Trophoblast cell (in vitro differentiated cells and primary cell): ENCODE measurements at regions not wholly inside any gene's neighbourhood (a gene's known extent, or its start where the extent isn't known, plus 50 kb on each side); places are given as distances from the start of the nearest gene placed in this dataset.

Experiments
- DNase-seq, 2 donors: peaks; one replicate each; pipeline ENCODE4 v3.0.0-alpha.2; 2016
- H2AFZ ChIP-seq: 2 replicates; pipeline ENCODE4 v1.6.1; 2013; ENCODE audit warnings: low read length, moderate library complexity, mild to moderate bottlenecking; ENCODE audit not compliant: insufficient read depth, poor library complexity
- H2AK5ac ChIP-seq: 2 replicates; pipeline ENCODE4 v1.6.1; 2013; ENCODE audit warnings: mild to moderate bottlenecking, low read length
- H2BK120ac ChIP-seq: 2 replicates; pipeline ENCODE4 v1.6.1; 2013; ENCODE audit warnings: low read length, mild to moderate bottlenecking, moderate library complexity; ENCODE audit not compliant: insufficient read depth, poor library complexity
- H2BK12ac ChIP-seq: 2 replicates; pipeline ENCODE4 v1.6.1; 2013; ENCODE audit warnings: mild to moderate bottlenecking, low read length, moderate library complexity
- H2BK5ac ChIP-seq: 2 replicates; pipeline ENCODE4 v1.6.1; 2013; ENCODE audit warnings: low read length, low read depth, moderate library complexity, mild to moderate bottlenecking; ENCODE audit not compliant: poor library complexity
- H3K14ac ChIP-seq: 2 replicates; pipeline ENCODE4 v1.6.1; 2013; ENCODE audit warnings: mild to moderate bottlenecking, low read length
- H3K18ac ChIP-seq: 2 replicates; pipeline ENCODE4 v1.6.1; 2013; ENCODE audit warnings: mild to moderate bottlenecking, low read length
- H3K23ac ChIP-seq: 2 replicates; pipeline ENCODE4 v1.6.1; 2013; ENCODE audit warnings: low read length
- H3K27ac ChIP-seq: 2 replicates; pipeline ENCODE4 v1.5.1; 2013; ENCODE audit warnings: low read depth, mild to moderate bottlenecking, inconsistent platforms, low read length, moderate library complexity
- H3K27me3 ChIP-seq: 2 replicates; pipeline ENCODE4 v1.6.1; 2013; ENCODE audit warnings: inconsistent platforms, mild to moderate bottlenecking, low read length, moderate library complexity; ENCODE audit not compliant: insufficient read depth
- H3K36me3 ChIP-seq, 2 experiments: 1 replicate in 1 of 2; 2 replicates in 1 of 2; pipeline ENCODE4 v1.6.1; 2013; ENCODE audit warnings: low read length in 2 of 2, mild to moderate bottlenecking in 2 of 2, moderate library complexity in 1 of 2; ENCODE audit not compliant: insufficient read depth in 2 of 2, control insufficient read depth in 1 of 2
- H3K4ac ChIP-seq: 2 replicates; pipeline ENCODE4 v1.6.1; 2013; ENCODE audit warnings: low read depth, mild to moderate bottlenecking, low read length, moderate library complexity
- H3K4me1 ChIP-seq, 2 experiments: 1 replicate in 1 of 2; 2 replicates in 1 of 2; pipeline ENCODE4 v1.6.1; 2013; ENCODE audit warnings: low read length in 2 of 2, mild to moderate bottlenecking in 2 of 2, moderate library complexity in 1 of 2; ENCODE audit not compliant: insufficient read depth in 2 of 2, control insufficient read depth in 1 of 2
- H3K4me2 ChIP-seq: 2 replicates; pipeline ENCODE4 v1.6.1; 2013; ENCODE audit warnings: inconsistent platforms, mild to moderate bottlenecking, low read length, moderate library complexity
- H3K4me3 ChIP-seq: 2 replicates; pipeline ENCODE4 v1.5.1; 2013; ENCODE audit warnings: mild to moderate bottlenecking, low read depth, low read length, inconsistent platforms
- H3K79me1 ChIP-seq: one replicate; pipeline ENCODE4 v1.6.1; 2013; ENCODE audit warnings: low read length
- H3K79me2 ChIP-seq: 2 replicates; pipeline ENCODE4 v1.6.1; 2013; ENCODE audit warnings: low read length, mild to moderate bottlenecking; ENCODE audit not compliant: control insufficient read depth, insufficient read depth, poor library complexity
- H3K9ac ChIP-seq: 2 replicates; pipeline ENCODE4 v1.6.1; 2013; ENCODE audit warnings: mild to moderate bottlenecking, low read length
- H3K9me3 ChIP-seq: 2 replicates; pipeline ENCODE4 v1.6.1; 2013; ENCODE audit warnings: low read depth, mild to moderate bottlenecking, control low read depth, inconsistent platforms, low read length; ENCODE audit not compliant: insufficient read depth
- H4K12ac ChIP-seq: 2 replicates; pipeline ENCODE4 v1.6.1; 2013; ENCODE audit warnings: low read depth, mild to moderate bottlenecking, low read length, moderate library complexity
- H4K8ac ChIP-seq: 2 replicates; pipeline ENCODE4 v1.6.1; 2013; ENCODE audit warnings: low read depth, mild to moderate bottlenecking, low read length, moderate library complexity
- H4K91ac ChIP-seq: one replicate; pipeline ENCODE4 v1.6.1; 2013; ENCODE audit warnings: low read depth, mild to moderate bottlenecking, low read length, moderate library complexity
- WGBS: extraction: QIAGEN DNeasy Blood & Tissue Kit; methylation state at CpG from one replicate; pipeline ENCODE4 v1.1.7; 2013; ENCODE audit warnings: missing lambda C conversion rate; ENCODE audit not compliant: insufficient read length, insufficient coverage; ENCODE audit errors: extremely low coverage; 5-methylcytosine and 5-hydroxymethylcytosine counted together

- no peaks in the 10 kb centered on the region for H3K4me1 ChIP-seq
- no peak overlapping the region for H3K14ac ChIP-seq
- no peak overlapping the region for H3K9ac ChIP-seq
- H4K91ac ChIP-seq = no peak overlapping the region
- no peaks in the 10 kb centered on the region for H3K9me3 ChIP-seq
- H2AFZ ChIP-seq = no peak overlapping the region
- no peaks in the 10 kb centered on the region for H3K79me2 ChIP-seq
- H3K27ac ChIP-seq = no peak overlapping the region
- no CpG with 5 or more reads among the region's 1 CpG for WGBS
- no peak overlapping the region for H2BK12ac ChIP-seq
- H2BK120ac ChIP-seq = no peak overlapping the region
- no peaks in the 10 kb centered on the region for H3K27me3 ChIP-seq
- H3K36me3 ChIP-seq = no peaks in the 10 kb centered on the region
- H3K79me1 ChIP-seq = no peaks in the 10 kb centered on the region
- H2AK5ac ChIP-seq = no peak overlapping the region
- H2BK5ac ChIP-seq = no peak overlapping the region
- no peak overlapping the region for H3K4me2 ChIP-seq
- H3K4ac ChIP-seq = no peak overlapping the region
- H4K12ac ChIP-seq = no peak overlapping the region
- no peak for DNase-seq
- no peak overlapping the region for H3K23ac ChIP-seq
- H3K4me3 ChIP-seq = no peak overlapping the region
- no peak overlapping the region for H3K18ac ChIP-seq
- no peak overlapping the region for H4K8ac ChIP-seq
These were observed 1073.8 kb upstream of the SORCS1 start for GRCh38 chr10:108238261-108238660.

- Histone ChIP-seq H4K8ac (no peak overlapping the region), H3K79me2 (no peaks in the 10 kb centered on the region), H2BK120ac (no peak overlapping the region), H3K9me3 (no peaks in the 10 kb centered on the region), H3K18ac (no peak overlapping the region), H2BK12ac (no peak overlapping the region), H3K79me1 (no peaks in the 10 kb centered on the region), H2BK5ac (no peak overlapping the region), H3K23ac (no peak overlapping the region), H2AFZ (no peak overlapping the region), H3K4me2 (no peak overlapping the region), H3K4me3 (no peak overlapping the region), H3K4me1 (no peaks in the 10 kb centered on the region), H3K27me3 (no peaks in the 10 kb centered on the region), H4K91ac (no peak overlapping the region), H3K9ac (no peak overlapping the region), H4K12ac (no peak overlapping the region), H2AK5ac (no peak overlapping the region), H3K27ac (no peak overlapping the region), H3K4ac (no peak overlapping the region), H3K36me3 (no peaks in the 10 kb centered on the region), H3K14ac (no peak overlapping the region)
- no CpG with 5 or more reads among the region's 5 CpGs for WGBS
- DNase-seq = no peak
These were observed 1066.1 kb upstream of the SORCS1 start for GRCh38 chr10:108230478-108231170.

- no peak overlapping the region for H2AFZ ChIP-seq
- H3K18ac ChIP-seq = no peak overlapping the region
- no peak overlapping the region for H3K4ac ChIP-seq
- H2AK5ac ChIP-seq = no peak overlapping the region
- H4K12ac ChIP-seq = no peak overlapping the region
- H4K8ac ChIP-seq = no peak overlapping the region
- H3K4me2 ChIP-seq = no peak overlapping the region
- no peak overlapping the region for H3K9ac ChIP-seq
- peaks cover 0 to under 1% of the 10 kb centered on the region in 2 experiments for H3K36me3 ChIP-seq
- no peaks in the 10 kb centered on the region for H3K79me1 ChIP-seq
- no peaks in the 10 kb centered on the region for H3K79me2 ChIP-seq
- no peak overlapping the region for H2BK120ac ChIP-seq
- H3K4me1 ChIP-seq = peaks cover 0 to under 1% of the 10 kb centered on the region in 2 experiments
- no peak overlapping the region for H2BK5ac ChIP-seq
- H3K27me3 ChIP-seq = no peaks in the 10 kb centered on the region
- H3K27ac ChIP-seq = no peak overlapping the region
- H3K9me3 ChIP-seq = no peaks in the 10 kb centered on the region
- no peak overlapping the region for H2BK12ac ChIP-seq
- H3K14ac ChIP-seq = no peak overlapping the region
- H3K23ac ChIP-seq = no peak overlapping the region
- no peak overlapping the region for H3K4me3 ChIP-seq
- no peak for DNase-seq
- no peak overlapping the region for H4K91ac ChIP-seq
- no CpG with 5 or more reads among the region's 2 CpGs for WGBS
These were observed 1044.2 kb upstream of the SORCS1 start for GRCh38 chr10:108208732-108209131.

- Histone ChIP-seq H3K79me2 (no peaks in the 10 kb centered on the region), H3K9me3 (no peaks in the 10 kb centered on the region), H3K4me1 (peaks cover 0 to 4% of the 10 kb centered on the region in 2 experiments), H4K12ac (no peak overlapping the region), H3K36me3 (peaks cover 0 to 3% of the 10 kb centered on the region in 2 experiments), H2AK5ac (no peak overlapping the region), H3K23ac (no peak overlapping the region), H3K18ac (no peak overlapping the region), H4K91ac (no peak overlapping the region), H2BK5ac (no peak overlapping the region), H2BK12ac (no peak overlapping the region), H3K4me3 (no peak overlapping the region), H3K4ac (no peak overlapping the region), H3K27me3 (no peaks in the 10 kb centered on the region), H2AFZ (no peak overlapping the region), H3K27ac (no peak overlapping the region), H3K14ac (no peak overlapping the region), H2BK120ac (no peak overlapping the region), H3K79me1 (no peaks in the 10 kb centered on the region), H3K9ac (no peak overlapping the region), H3K4me2 (no peak overlapping the region), H4K8ac (no peak overlapping the region)
- no CpG with 5 or more reads among the region's 3 CpGs for WGBS
- DNase-seq = no peak
These were observed 1043.5 kb upstream of the SORCS1 start for GRCh38 chr10:108208038-108208437.
